A549 (cell line): ENCODE measurements at regions not wholly inside any gene's neighbourhood (a gene's known extent, or its start where the extent isn't known, plus 50 kb on each side); places are given as distances from the start of the nearest gene placed in this dataset.

Source experiments
- ATAC-seq, 2 experiments: fragments of 200-7000 bp in 1 of 2; fragments of >200 bp in 1 of 2; cut with Nextera tagmentation in 1 of 2; cut with Tn5 transposase in 1 of 2; 3 replicates each; pipeline versions ENCODE4 v1.8.0 to v1.9.1; 2018 to 2020; ENCODE audit warnings: mild to moderate bottlenecking in 1 of 2, moderate library complexity in 1 of 2
- CTCF ChIA-PET: fragments of 300-600 bp; sonication (Branson Sonifier 250); formaldehyde crosslinking; extraction: SDS; loops from one replicate; lab custom pipeline; 2021; ENCODE audit warnings: antibody characterized with exemption, inconsistent platforms; lab: Yijun Ruan, JAX
- POLR2A ChIA-PET: fragments of 350-600 bp; formaldehyde crosslinking; extraction: SDS; loops from one replicate; lab custom pipeline; 2021; ENCODE audit warnings: antibody characterized with exemption, inconsistent platforms; lab: Yijun Ruan, JAX
- DNase-seq, 2 experiments: peaks; one replicate each; pipeline versions ENCODE4 v3.0.0 to v3.0.0-alpha.2; 2011 to 2016; ENCODE audit warnings: low read depth in 1 of 2, low spot score in 1 of 2
- FAIRE-seq: peaks from 2 replicates; lab custom pipeline; 2011; peaks lifted over from hg19 to GRCh38; lab: Jason Lieb, UNC
- H3K27ac ChIP-seq, 2 experiments: fragments of >200 bp; sonication (Bioruptor Twin); formaldehyde crosslinking; 3 replicates each; pipeline ENCODE4 v1.5.1; 2016 to 2017
- H3K4me1 ChIP-seq: fragments of >200 bp; sonication (Bioruptor Twin); formaldehyde crosslinking; 3 replicates; pipeline ENCODE4 v1.6.1; 2016
- H3K4me2 ChIP-seq: fragments of >200 bp; sonication (Bioruptor Twin); formaldehyde crosslinking; 3 replicates; pipeline ENCODE4 v1.6.1; 2016
- H3K4me3 ChIP-seq: fragments of >200 bp; sonication (Bioruptor Twin); formaldehyde crosslinking; 3 replicates; pipeline ENCODE4 v1.5.1; 2016
- H3K9me3 ChIP-seq: fragments of >200 bp; sonication (Bioruptor Twin); formaldehyde crosslinking; 3 replicates; pipeline ENCODE4 v1.6.1; 2016
- CBX2 ChIP-seq: fragments of 200-600 bp; sonication (generic); IDR thresholded peaks from 2 replicates; pipeline ENCODE4 v1.6.1; 2016; ENCODE audit warnings: low read depth, mild to moderate bottlenecking, borderline replicate concordance
- CEBPB ChIP-seq, 2 experiments: fragments of >200 bp in 1 of 2; sonication (Bioruptor Twin) in 1 of 2; formaldehyde crosslinking in 1 of 2; IDR thresholded peaks; 2 replicates each; pipeline ENCODE4 v1.6.1; 2012 to 2016
- CHD4 ChIP-seq: fragments of 200-600 bp; sonication (generic); IDR thresholded peaks from 2 replicates; pipeline ENCODE4 v1.6.1; 2016; ENCODE audit warnings: antibody characterized with exemption, mild to moderate bottlenecking, borderline replicate concordance
- EHF ChIP-seq: fragments of 250-450 bp; sonication (Bioruptor Pico); IDR thresholded peaks from 2 replicates; pipeline ENCODE4 v1.5.0; 2020; ENCODE audit warnings: mild to moderate bottlenecking
- FOSL2 ChIP-seq, 2 experiments: fragments of 450-650 bp in 1 of 2; fragments of >200 bp in 1 of 2; sonication (Bioruptor Twin) in 1 of 2; formaldehyde crosslinking; IDR thresholded peaks; 2 replicates each; pipeline versions ENCODE4 v1.5.0 to v1.6.1; 2016 to 2020; ENCODE audit warnings: mild to moderate bottlenecking in 1 of 2, moderate library complexity in 1 of 2
- FOXS1 ChIP-seq: fragments of 250-450 bp; sonication (Bioruptor Pico); IDR thresholded peaks from 2 replicates; pipeline ENCODE4 v1.5.0; 2020; ENCODE audit warnings: mild to moderate bottlenecking, moderate library complexity
- HDAC2 ChIP-seq: fragments of 200-600 bp; sonication (generic); IDR thresholded peaks from 2 replicates; pipeline ENCODE4 v1.6.1; 2016
- HEYL ChIP-seq: fragments of 250-450 bp; sonication (Bioruptor Pico); IDR thresholded peaks from 2 replicates; pipeline ENCODE4 v1.8.0; 2021; ENCODE audit warnings: mild to moderate bottlenecking, moderate library complexity
- HOXA7 ChIP-seq: fragments of 250-450 bp; sonication (Bioruptor Pico); IDR thresholded peaks from 2 replicates; pipeline ENCODE4 v1.5.0; 2020; ENCODE audit warnings: mild to moderate bottlenecking, moderate library complexity
- JUN ChIP-seq, 2 experiments: fragments of >200 bp; sonication (Bioruptor Twin); formaldehyde crosslinking; IDR thresholded peaks; 2 replicates in 1 of 2; 3 replicates in 1 of 2; pipeline ENCODE4 v1.6.1; 2016 to 2017
- KDM1A ChIP-seq: fragments of 200-600 bp; sonication (generic); IDR thresholded peaks from 2 replicates; pipeline ENCODE4 v1.6.1; 2016; ENCODE audit warnings: low read depth, mild to moderate bottlenecking
- POLR2AphosphoS2 ChIP-seq: conservative IDR thresholded peaks from 2 replicates; pipeline ENCODE4 v1.6.1; 2012; ENCODE audit warnings: low read length, improper control_type of control experiment, inconsistent platforms
- RAD21 ChIP-seq, 2 experiments: fragments of >200 bp in 1 of 2; sonication (Bioruptor Twin) in 1 of 2; formaldehyde crosslinking in 1 of 2; IDR thresholded peaks in 1 of 2; conservative IDR thresholded peaks in 1 of 2; 2 replicates in 1 of 2; 3 replicates in 1 of 2; pipeline ENCODE4 v1.6.1; 2012 to 2018; ENCODE audit warnings: inconsistent platforms in 1 of 2
- RCOR1 ChIP-seq: fragments of 150-350 bp; IDR thresholded peaks from 2 replicates; pipeline ENCODE4 v1.6.1; 2014; ENCODE audit warnings: antibody characterized with exemption, low read length, low read depth
- RNF2 ChIP-seq: fragments of 200-600 bp; sonication (generic); IDR thresholded peaks from 2 replicates; pipeline ENCODE4 v1.6.1; 2016; ENCODE audit warnings: low read depth, mild to moderate bottlenecking, antibody characterized with exemption, moderate library complexity, borderline replicate concordance
- SREBF2 ChIP-seq: fragments of 450-650 bp; IDR thresholded peaks from 2 replicates; pipeline ENCODE4 v1.6.1; 2014; ENCODE audit warnings: mild to moderate bottlenecking, moderate library complexity
- ZSCAN20 ChIP-seq: fragments of 250-450 bp; sonication (Bioruptor Pico); IDR thresholded peaks from 2 replicates; pipeline ENCODE4 v1.8.0; 2022; ENCODE audit warnings: mild to moderate bottlenecking, moderate library complexity
- WGBS: methylation state at CpG from one replicate; pipeline ENCODE4 v1.1.6; 2017; ENCODE audit errors: missing lambda C conversion rate; 5-methylcytosine and 5-hydroxymethylcytosine counted together
- TF ChIP-seq, protein P1 (sequence below): fragments of 150-350 bp; IDR thresholded peaks from 2 replicates; pipeline ENCODE4 v1.6.1; 2014; ENCODE audit warnings: low read depth, mild to moderate bottlenecking, low read length
- TF ChIP-seq, protein P2 (sequence below): fragments of 200-600 bp; sonication (generic); IDR thresholded peaks from 2 replicates; pipeline ENCODE4 v1.6.1; 2016; ENCODE audit warnings: antibody characterized with exemption, mild to moderate bottlenecking, moderate library complexity
- TF ChIP-seq, protein P3 (sequence below): fragments of >200 bp; sonication (Bioruptor Twin); formaldehyde crosslinking; IDR thresholded peaks from 3 replicates; pipeline ENCODE4 v1.6.1; 2016
- TF ChIP-seq, protein P4 (sequence below): IDR thresholded peaks from 2 replicates; pipeline ENCODE4 v1.6.1; 2012

DNA sequence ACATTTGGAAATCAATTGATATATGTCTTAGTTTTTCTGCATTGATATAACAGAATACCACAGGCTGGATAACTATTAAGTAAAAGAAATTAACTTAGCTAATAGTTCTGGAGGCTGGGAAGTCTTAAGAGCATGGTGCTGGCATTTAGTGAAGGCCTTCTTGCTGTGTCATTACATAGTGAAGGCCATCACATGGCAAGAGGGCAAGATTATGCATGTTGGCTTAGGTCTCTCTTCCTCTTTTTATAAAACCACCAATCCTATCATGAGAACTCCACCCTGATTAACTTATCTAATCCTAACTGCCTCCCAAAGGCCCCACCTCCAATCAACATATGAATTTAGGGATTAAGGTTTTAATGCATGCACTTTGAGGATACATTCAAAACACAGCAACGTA lies 225.5 kb upstream of the VRK2 start (continued):
- TF ChIP-seq, protein P1, sequence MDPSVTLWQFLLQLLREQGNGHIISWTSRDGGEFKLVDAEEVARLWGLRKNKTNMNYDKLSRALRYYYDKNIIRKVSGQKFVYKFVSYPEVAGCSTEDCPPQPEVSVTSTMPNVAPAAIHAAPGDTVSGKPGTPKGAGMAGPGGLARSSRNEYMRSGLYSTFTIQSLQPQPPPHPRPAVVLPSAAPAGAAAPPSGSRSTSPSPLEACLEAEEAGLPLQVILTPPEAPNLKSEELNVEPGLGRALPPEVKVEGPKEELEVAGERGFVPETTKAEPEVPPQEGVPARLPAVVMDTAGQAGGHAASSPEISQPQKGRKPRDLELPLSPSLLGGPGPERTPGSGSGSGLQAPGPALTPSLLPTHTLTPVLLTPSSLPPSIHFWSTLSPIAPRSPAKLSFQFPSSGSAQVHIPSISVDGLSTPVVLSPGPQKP: no peak
- TF ChIP-seq, protein P2, sequence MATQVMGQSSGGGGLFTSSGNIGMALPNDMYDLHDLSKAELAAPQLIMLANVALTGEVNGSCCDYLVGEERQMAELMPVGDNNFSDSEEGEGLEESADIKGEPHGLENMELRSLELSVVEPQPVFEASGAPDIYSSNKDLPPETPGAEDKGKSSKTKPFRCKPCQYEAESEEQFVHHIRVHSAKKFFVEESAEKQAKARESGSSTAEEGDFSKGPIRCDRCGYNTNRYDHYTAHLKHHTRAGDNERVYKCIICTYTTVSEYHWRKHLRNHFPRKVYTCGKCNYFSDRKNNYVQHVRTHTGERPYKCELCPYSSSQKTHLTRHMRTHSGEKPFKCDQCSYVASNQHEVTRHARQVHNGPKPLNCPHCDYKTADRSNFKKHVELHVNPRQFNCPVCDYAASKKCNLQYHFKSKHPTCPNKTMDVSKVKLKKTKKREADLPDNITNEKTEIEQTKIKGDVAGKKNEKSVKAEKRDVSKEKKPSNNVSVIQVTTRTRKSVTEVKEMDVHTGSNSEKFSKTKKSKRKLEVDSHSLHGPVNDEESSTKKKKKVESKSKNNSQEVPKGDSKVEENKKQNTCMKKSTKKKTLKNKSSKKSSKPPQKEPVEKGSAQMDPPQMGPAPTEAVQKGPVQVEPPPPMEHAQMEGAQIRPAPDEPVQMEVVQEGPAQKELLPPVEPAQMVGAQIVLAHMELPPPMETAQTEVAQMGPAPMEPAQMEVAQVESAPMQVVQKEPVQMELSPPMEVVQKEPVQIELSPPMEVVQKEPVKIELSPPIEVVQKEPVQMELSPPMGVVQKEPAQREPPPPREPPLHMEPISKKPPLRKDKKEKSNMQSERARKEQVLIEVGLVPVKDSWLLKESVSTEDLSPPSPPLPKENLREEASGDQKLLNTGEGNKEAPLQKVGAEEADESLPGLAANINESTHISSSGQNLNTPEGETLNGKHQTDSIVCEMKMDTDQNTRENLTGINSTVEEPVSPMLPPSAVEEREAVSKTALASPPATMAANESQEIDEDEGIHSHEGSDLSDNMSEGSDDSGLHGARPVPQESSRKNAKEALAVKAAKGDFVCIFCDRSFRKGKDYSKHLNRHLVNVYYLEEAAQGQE: no peak

DNA sequence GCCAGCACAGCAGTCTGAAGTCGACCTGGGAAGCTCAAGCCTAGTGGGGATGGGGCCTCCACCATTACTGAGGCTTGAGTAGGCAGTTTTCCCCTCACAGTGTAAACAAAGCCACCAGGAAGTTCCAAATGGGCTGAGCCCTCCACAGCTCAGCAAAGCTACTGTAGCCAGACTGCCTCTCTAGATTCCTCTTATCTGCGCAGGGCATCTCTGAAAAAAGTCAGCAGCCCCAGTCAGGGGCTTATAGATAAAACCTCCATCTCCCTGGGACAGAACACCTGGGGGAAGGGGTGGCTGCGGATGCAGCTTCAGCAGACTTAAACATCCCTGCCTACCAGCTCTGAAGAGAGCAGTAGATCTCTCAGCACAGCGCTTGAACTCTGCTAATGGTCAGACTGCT lies 218.4 kb upstream of the VRK2 start:
- H3K4me2 ChIP-seq: no peak overlapping the region
- WGBS: 76% methylated on average over 4 of the region's 4 CpGs
- DNase-seq (no peak), FAIRE-seq (no peak), ATAC-seq (no peak)
- no peak overlapping the region for H3K27ac ChIP-seq
- ChIA-PET POLR2A (no interaction called here), CTCF (interaction anchor here (0.6 to 1.4 kb wide), 2 partner anchors 68 to 296 kb away, joined by 3 to 4 read pairs; no protein-coding TSS in a partner anchor)
- TF ChIP-seq CHD4 (no peak), POLR2AphosphoS2 (no peak), HDAC2 (no peak), SREBF2 (no peak), ZSCAN20 (CRISPR knock-in tag) (no peak), HEYL (CRISPR knock-in tag) (no peak), CEBPB (IDR thresholded peaks at IDR 0.05) (no peak), FOSL2 (IDR thresholded peaks at IDR 0.05) (no peak), FOSL2 (CRISPR knock-in tag; IDR thresholded peaks at IDR 0.05) (no peak), CBX2 (no peak), FOXS1 (CRISPR knock-in tag) (no peak)
- TF ChIP-seq, protein P3, sequence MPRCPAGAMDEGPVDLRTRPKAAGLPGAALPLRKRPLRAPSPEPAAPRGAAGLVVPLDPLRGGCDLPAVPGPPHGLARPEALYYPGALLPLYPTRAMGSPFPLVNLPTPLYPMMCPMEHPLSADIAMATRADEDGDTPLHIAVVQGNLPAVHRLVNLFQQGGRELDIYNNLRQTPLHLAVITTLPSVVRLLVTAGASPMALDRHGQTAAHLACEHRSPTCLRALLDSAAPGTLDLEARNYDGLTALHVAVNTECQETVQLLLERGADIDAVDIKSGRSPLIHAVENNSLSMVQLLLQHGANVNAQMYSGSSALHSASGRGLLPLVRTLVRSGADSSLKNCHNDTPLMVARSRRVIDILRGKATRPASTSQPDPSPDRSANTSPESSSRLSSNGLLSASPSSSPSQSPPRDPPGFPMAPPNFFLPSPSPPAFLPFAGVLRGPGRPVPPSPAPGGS: no peak
- TF ChIP-seq, protein P4, sequence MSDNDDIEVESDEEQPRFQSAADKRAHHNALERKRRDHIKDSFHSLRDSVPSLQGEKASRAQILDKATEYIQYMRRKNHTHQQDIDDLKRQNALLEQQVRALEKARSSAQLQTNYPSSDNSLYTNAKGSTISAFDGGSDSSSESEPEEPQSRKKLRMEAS: no peak
- H3K4me3 ChIP-seq: no peak overlapping the region
- no peaks in the 10 kb centered on the region for H3K4me1 ChIP-seq
- H3K9me3 ChIP-seq: peaks cover 22% of the 10 kb centered on the region

DNA sequence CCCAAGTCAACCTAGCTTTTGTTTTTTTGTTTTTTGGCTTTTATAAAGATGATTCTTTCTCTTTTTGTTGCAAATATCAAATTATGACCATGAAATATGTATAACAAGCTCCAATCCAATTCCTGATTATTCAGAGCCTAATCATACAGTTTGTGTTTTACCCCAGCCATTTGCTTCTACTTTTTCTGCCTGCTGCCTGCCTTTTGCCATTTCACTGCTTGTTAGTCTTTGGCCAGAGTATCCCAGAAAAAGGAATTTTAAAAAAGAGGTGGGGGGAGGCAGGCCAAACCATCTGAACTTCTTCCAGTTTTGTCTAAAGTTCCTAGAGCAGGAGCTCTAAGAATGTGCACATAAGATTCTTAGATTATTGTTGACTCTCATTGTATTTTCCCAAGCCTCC lies 211.9 kb upstream of the VRK2 start:
- peaks cover 2% of the 10 kb centered on the region; the same call in 1 of the 3 replicates for H3K9me3 ChIP-seq
- ATAC-seq: no peak
- POLR2A ChIA-PET: no interaction called here
- no peaks in the 10 kb centered on the region for H3K4me1 ChIP-seq
- CTCF ChIA-PET: no interaction called here
- H3K4me3 ChIP-seq: no peak overlapping the region
- no peak for FAIRE-seq
- TF ChIP-seq JUN (IDR thresholded peaks at IDR 0.05): no peak
- TF ChIP-seq HOXA7 (CRISPR knock-in tag): no peak
- TF ChIP-seq KDM1A: no peak
- TF ChIP-seq RAD21 (conservative IDR thresholded peaks at IDR 0.05 in 1 of 2, IDR thresholded peaks at IDR 0.05 in 1 of 2): no peak
- no peak for TF ChIP-seq EHF (CRISPR knock-in tag)
- TF ChIP-seq FOXS1 (CRISPR knock-in tag): no peak
- TF ChIP-seq RCOR1: no peak
- no peak for TF ChIP-seq RNF2
- TF ChIP-seq HEYL (CRISPR knock-in tag): no peak
- H3K27ac ChIP-seq: no peak overlapping the region
- no peak for DNase-seq
- H3K4me2 ChIP-seq: no peak overlapping the region
